Thoracic aorta (tissue), 2 donors: ENCODE measurements at regions not wholly inside any gene's neighbourhood (a gene's known extent, or its start where the extent isn't known, plus 50 kb on each side); places are given as distances from the start of the nearest gene placed in this dataset.

Experiments used
- ATAC-seq: fragments of 150-250 bp; one replicate; pipeline ENCODE4 v1.8.0; 2017; ENCODE audit warnings: low read depth; ENCODE audit not compliant: insufficient number of reproducible peaks, low FRiP score
- DNase-seq: peaks from one replicate; pipeline ENCODE4 v3.0.0-alpha.2; 2020; ENCODE audit warnings: low spot score
- H3K27ac ChIP-seq, 2 donors: fragments of 200-600 bp; sonication (generic); 1 replicate in 1 of 2; 2 replicates in 1 of 2; pipeline ENCODE4 v1.5.1; 2016; ENCODE audit warnings: mild to moderate bottlenecking in 2 of 2, moderate library complexity in 2 of 2
- H3K27me3 ChIP-seq: fragments of 200-600 bp; sonication (generic); replicated peaks from 2 replicates; pipeline ENCODE4 v1.6.0; 2016; ENCODE audit warnings: mild to moderate bottlenecking; ENCODE audit not compliant: insufficient read depth
- H3K36me3 ChIP-seq: fragments of 200-600 bp; sonication (generic); one replicate; pipeline ENCODE4 v1.5.1; 2016
- H3K4me1 ChIP-seq, 2 donors: fragments of 200-600 bp; sonication (generic); 1 replicate in 1 of 2; 2 replicates in 1 of 2; pipeline versions ENCODE4 v1.5.1 to v1.6.0; 2016; ENCODE audit warnings: low read depth in 2 of 2, mild to moderate bottlenecking in 1 of 2; ENCODE audit not compliant: control insufficient read depth in 1 of 2
- H3K4me3 ChIP-seq: fragments of 200-600 bp; sonication (generic); 2 replicates; pipeline ENCODE4 v1.5.1; 2016; ENCODE audit warnings: mild to moderate bottlenecking
- H3K9me3 ChIP-seq: fragments of 200-600 bp; sonication (generic); 2 replicates; pipeline ENCODE4 v1.5.1; 2016
- TF ChIP-seq, protein P1 (sequence below): fragments of 200-600 bp; sonication (generic); IDR thresholded peaks from one replicate; pipeline ENCODE4 v1.5.1; 2019; ENCODE audit warnings: antibody characterized with exemption

DNA sequence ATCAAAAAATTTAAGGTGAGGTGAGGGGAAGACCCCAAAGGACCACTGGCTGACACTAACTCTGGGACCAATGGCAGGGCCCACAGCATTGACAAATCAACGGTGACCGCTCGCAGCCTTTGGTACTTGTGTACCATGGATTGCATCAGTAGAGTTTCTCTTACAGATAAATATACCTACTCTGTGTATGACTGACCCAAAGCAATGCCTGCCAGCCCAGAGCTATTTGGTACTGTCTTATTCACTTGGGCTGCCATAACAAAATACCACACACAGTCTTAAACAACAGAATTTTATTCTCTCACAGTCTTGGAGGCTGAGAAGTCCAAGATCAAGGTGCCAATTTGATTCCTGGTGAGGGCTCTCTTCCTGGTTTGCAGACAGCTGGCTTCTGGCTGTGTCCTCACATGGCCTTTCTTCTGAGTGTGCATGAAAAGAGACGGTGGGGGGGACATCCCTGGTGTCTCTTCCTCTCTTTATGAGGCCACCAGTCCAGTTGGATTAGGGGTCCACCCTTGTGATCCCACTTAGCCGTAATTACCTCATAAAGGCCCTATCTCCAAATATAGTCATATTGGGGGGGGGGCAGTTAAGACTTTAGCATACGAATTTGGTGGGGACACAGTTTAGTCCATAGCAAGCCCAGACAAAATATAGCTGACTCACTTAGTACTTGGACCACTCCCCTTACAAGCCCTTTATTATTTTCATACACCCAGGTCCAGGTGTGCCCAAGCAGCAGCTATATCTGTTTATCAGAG, 336.3 kb downstream of the CD83 start:
- no peak for DNase-seq
- Histone ChIP-seq H3K36me3 (no peaks in the 10 kb centered on the region), H3K4me1 (peaks cover 12 to 29% of the 10 kb centered on the region in 2 donors), H3K4me3 (no peak overlapping the region), H3K27ac (no peak overlapping the region), H3K27me3 (no peaks in the 10 kb centered on the region), H3K9me3 (no peaks in the 10 kb centered on the region)
- TF ChIP-seq, protein P1, sequence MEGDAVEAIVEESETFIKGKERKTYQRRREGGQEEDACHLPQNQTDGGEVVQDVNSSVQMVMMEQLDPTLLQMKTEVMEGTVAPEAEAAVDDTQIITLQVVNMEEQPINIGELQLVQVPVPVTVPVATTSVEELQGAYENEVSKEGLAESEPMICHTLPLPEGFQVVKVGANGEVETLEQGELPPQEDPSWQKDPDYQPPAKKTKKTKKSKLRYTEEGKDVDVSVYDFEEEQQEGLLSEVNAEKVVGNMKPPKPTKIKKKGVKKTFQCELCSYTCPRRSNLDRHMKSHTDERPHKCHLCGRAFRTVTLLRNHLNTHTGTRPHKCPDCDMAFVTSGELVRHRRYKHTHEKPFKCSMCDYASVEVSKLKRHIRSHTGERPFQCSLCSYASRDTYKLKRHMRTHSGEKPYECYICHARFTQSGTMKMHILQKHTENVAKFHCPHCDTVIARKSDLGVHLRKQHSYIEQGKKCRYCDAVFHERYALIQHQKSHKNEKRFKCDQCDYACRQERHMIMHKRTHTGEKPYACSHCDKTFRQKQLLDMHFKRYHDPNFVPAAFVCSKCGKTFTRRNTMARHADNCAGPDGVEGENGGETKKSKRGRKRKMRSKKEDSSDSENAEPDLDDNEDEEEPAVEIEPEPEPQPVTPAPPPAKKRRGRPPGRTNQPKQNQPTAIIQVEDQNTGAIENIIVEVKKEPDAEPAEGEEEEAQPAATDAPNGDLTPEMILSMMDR = no peak
- no peak for ATAC-seq

DNA sequence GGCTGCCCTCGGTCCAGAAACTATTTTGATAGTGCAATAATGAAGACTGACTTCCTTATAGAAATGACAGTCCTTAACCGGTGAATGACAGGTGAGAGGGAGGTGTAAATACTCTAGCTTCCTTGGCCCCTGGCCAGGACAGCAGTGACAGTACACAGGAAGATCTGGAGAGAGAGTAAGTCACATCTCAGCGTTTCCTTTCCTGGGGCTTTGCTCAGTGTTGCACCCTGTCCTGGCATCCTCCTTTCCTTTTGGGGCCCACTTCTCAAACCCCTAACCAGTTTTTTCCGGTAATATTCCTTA, 336.9 kb downstream of the CD83 start:
- no peaks in the 10 kb centered on the region for H3K9me3 ChIP-seq
- no peak overlapping the region for H3K4me3 ChIP-seq
- no peaks in the 10 kb centered on the region for H3K36me3 ChIP-seq
- no peaks in the 10 kb centered on the region for H3K27me3 ChIP-seq
- H3K27ac ChIP-seq = peak overlapping the region; percentile 20 to 39
- no peak for ATAC-seq
- TF ChIP-seq, protein P1 = no peak
- DNase-seq = no peak
- peaks cover 12 to 29% of the 10 kb centered on the region in 2 donors for H3K4me1 ChIP-seq

DNA sequence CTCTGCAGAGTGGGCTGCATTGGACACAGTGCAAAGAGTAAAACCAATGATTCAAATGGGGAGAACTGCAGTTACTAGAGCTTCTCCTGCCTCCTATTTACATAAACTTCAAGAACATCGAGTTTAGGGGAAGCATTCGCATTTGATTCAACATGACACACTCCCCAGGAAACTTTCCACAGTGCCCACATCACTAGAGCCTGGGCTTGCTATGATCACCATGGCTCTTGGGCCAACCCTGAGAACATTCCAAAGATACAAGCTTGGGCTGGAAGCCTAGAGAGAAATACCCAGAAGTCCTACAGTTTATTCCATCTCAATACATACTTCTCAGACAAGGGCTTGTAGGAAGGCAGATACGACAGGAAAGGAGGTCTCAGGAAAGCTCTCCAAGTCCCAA, 337.9 kb downstream of the CD83 start:
- Histone ChIP-seq H3K9me3 (no peaks in the 10 kb centered on the region), H3K27ac (peak overlapping the region; percentile 10 to 20), H3K4me3 (no peak overlapping the region), H3K27me3 (no peaks in the 10 kb centered on the region), H3K36me3 (no peaks in the 10 kb centered on the region), H3K4me1 (peaks cover 12 to 29% of the 10 kb centered on the region in 2 donors)
- DNase-seq (no peak), ATAC-seq (no peak)
- TF ChIP-seq, protein P1 = no peak

- H3K27ac ChIP-seq = peak overlapping the region; percentile 10 to 20
- H3K4me1 ChIP-seq = peaks cover 12 to 29% of the 10 kb centered on the region in 2 donors
- TF ChIP-seq, protein P1 = no peak
- H3K4me3 ChIP-seq = no peak overlapping the region
- H3K27me3 ChIP-seq = no peaks in the 10 kb centered on the region
- no peaks in the 10 kb centered on the region for H3K36me3 ChIP-seq
- no peaks in the 10 kb centered on the region for H3K9me3 ChIP-seq
- ATAC-seq = no peak
- DNase-seq = no peak
These were observed 338.5 kb downstream of the CD83 start for GRCh38 chr6:14455876-14456648.

DNA sequence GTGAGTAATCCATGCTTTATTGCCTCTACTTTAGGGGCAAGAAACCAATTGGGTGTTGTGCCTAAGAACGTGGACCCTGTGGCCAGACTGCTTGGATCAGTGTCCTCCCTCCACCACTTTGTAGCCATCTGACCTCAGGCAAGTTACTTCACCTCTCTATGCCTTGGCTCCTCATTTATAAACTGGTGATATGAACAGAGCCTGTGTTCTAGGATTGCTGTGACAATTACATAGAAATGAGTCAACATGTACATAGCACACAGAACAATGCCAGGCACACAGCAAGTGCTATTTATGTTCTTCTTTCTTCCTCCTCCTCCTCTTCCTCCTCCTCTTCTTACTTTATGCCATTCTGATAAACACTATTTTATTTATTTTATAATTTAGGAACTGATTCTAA, 339.4 kb downstream of the CD83 start:
- H3K4me1 ChIP-seq = peaks cover 12 to 29% of the 10 kb centered on the region in 2 donors
- no peak overlapping the region for H3K27ac ChIP-seq
- ATAC-seq (no peak), DNase-seq (no peak)
- H3K27me3 ChIP-seq = no peaks in the 10 kb centered on the region
- no peak overlapping the region for H3K4me3 ChIP-seq
- TF ChIP-seq, protein P1 = no peak
- H3K36me3 ChIP-seq = no peaks in the 10 kb centered on the region
- no peaks in the 10 kb centered on the region for H3K9me3 ChIP-seq
